GM21390 (cell line): ENCODE measurements at regions not wholly inside any gene's neighbourhood (a gene's known extent, or its start where the extent isn't known, plus 50 kb on each side); places are given as distances from the start of the nearest gene placed in this dataset.

ENCODE experiments used
- ATAC-seq: cut with Tn5 transposase; IDR thresholded peaks from one replicate; pipeline ENCODE4 v1.9.1; 2021; ENCODE audit not compliant: unreplicated experiment

- no peak for ATAC-seq
Observed at GRCh38 chr20:52589251-52589812, 382.8 kb upstream of the TSHZ2 start.

- ATAC-seq: no peak
Observed at GRCh38 chr20:52586660-52587059, 385.5 kb upstream of the TSHZ2 start.

- ATAC-seq: no peak
Observed at GRCh38 chr20:52585333-52585732, 386.8 kb upstream of the TSHZ2 start.

- ATAC-seq: no peak
Observed at GRCh38 chr20:52578559-52578958, 387.0 kb upstream of the ZFP64 start.

GRCh38 chr20:52577696-52578095 lies 386.1 kb upstream of the ZFP64 start:
- no peak for ATAC-seq

- no peak for ATAC-seq
Observed at GRCh38 chr20:52572687-52573086, 381.1 kb upstream of the ZFP64 start.

GRCh38 chr20:52569201-52569600 lies 377.6 kb upstream of the ZFP64 start:
- ATAC-seq: no peak

- ATAC-seq: no peak
Observed at GRCh38 chr20:52565614-52566013, 374.0 kb upstream of the ZFP64 start.

- no peak for ATAC-seq
Observed at GRCh38 chr20:52564594-52564993, 373.0 kb upstream of the ZFP64 start.

GRCh38 chr20:52552181-52552872 lies 360.7 kb upstream of the ZFP64 start:
- no peak for ATAC-seq

GRCh38 chr20:52542131-52542530 lies 350.6 kb upstream of the ZFP64 start:
- no peak for ATAC-seq

GRCh38 chr20:52540509-52540908 lies 348.9 kb upstream of the ZFP64 start:
- no peak for ATAC-seq

- no peak for ATAC-seq
Observed at GRCh38 chr20:52539891-52540290, 348.3 kb upstream of the ZFP64 start.

- no peak for ATAC-seq
Observed at GRCh38 chr20:52536841-52537400, 345.3 kb upstream of the ZFP64 start.

GRCh38 chr20:52536040-52536439 lies 344.5 kb upstream of the ZFP64 start:
- ATAC-seq: no peak

GRCh38 chr20:52534616-52535015 lies 343.0 kb upstream of the ZFP64 start:
- ATAC-seq: no peak

- no peak for ATAC-seq
Observed at GRCh38 chr20:52533401-52533800, 341.8 kb upstream of the ZFP64 start.

- ATAC-seq: no peak
Observed at GRCh38 chr20:52532674-52533073, 341.1 kb upstream of the ZFP64 start.

GRCh38 chr20:52530571-52530970 lies 339.0 kb upstream of the ZFP64 start:
- ATAC-seq: no peak

GRCh38 chr20:52529826-52530225 lies 338.2 kb upstream of the ZFP64 start:
- no peak for ATAC-seq

- ATAC-seq: no peak
Observed at GRCh38 chr20:52524861-52525260, 333.3 kb upstream of the ZFP64 start.

GRCh38 chr20:52518735-52519134 lies 327.2 kb upstream of the ZFP64 start:
- ATAC-seq: no peak

- no peak for ATAC-seq
Observed at GRCh38 chr20:52515877-52516276, 324.3 kb upstream of the ZFP64 start.
